Mesothelial cell of epicardium (in vitro differentiated cells): ENCODE measurements at regions not wholly inside any gene's neighbourhood (a gene's known extent, or its start where the extent isn't known, plus 50 kb on each side); places are given as distances from the start of the nearest gene placed in this dataset.

ENCODE experiments used
- DNase-seq, 2 experiments: peaks; one replicate each; pipeline ENCODE4 v3.0.0; 2021; ENCODE audit warnings: low spot score in 2 of 2; ENCODE audit not compliant: unreplicated experiment in 2 of 2
- H3K27ac Mint-ChIP-seq: 2 replicates; pipeline ENCODE4 v1.8.0; 2021; ENCODE audit warnings: mixed read lengths
- H3K27me3 Mint-ChIP-seq: 2 replicates; pipeline ENCODE4 v1.8.0; 2021; ENCODE audit warnings: low read depth, mixed read lengths
- H3K36me3 Mint-ChIP-seq: 2 replicates; pipeline ENCODE4 v1.8.0; 2021; ENCODE audit warnings: mixed read lengths
- H3K4me1 Mint-ChIP-seq: 2 replicates; pipeline ENCODE4 v1.8.0; 2021; ENCODE audit warnings: mixed read lengths
- H3K4me3 Mint-ChIP-seq: 2 replicates; pipeline ENCODE4 v1.8.0; 2021; ENCODE audit warnings: mild to moderate bottlenecking, moderate library complexity, mixed read lengths
- H3K9me3 Mint-ChIP-seq: 2 replicates; pipeline ENCODE4 v1.8.0; 2021; ENCODE audit warnings: mixed read lengths
- TF ChIP-seq, protein P1 (sequence below): fragments of 200-600 bp; sonication (generic); IDR thresholded peaks from one replicate; pipeline ENCODE4 v1.5.0; 2021; ENCODE audit warnings: antibody characterized with exemption; ENCODE audit not compliant: unreplicated experiment

DNA sequence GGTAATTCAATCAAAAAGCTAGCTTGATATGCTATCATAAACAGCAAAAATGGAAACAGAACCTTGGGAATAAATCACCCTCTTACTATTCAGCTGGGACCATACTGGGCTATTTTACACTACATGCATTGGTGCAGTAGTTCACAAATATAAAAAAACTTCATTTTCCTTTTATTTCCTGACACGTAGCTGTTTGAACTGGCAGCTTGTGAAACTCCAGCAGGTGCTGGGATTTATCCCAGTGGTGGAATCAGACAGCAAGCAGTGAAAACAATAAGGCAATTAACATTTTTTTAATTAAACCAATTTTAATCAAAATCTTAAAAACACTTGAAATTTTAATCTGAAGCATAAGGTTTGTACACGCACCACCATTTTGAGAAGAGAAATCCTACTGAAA, 240.4 kb upstream of the IRX5 start:
- no peak overlapping the region for H3K4me3 Mint-ChIP-seq
- no peak overlapping the region for H3K27ac Mint-ChIP-seq
- TF ChIP-seq, protein P1, sequence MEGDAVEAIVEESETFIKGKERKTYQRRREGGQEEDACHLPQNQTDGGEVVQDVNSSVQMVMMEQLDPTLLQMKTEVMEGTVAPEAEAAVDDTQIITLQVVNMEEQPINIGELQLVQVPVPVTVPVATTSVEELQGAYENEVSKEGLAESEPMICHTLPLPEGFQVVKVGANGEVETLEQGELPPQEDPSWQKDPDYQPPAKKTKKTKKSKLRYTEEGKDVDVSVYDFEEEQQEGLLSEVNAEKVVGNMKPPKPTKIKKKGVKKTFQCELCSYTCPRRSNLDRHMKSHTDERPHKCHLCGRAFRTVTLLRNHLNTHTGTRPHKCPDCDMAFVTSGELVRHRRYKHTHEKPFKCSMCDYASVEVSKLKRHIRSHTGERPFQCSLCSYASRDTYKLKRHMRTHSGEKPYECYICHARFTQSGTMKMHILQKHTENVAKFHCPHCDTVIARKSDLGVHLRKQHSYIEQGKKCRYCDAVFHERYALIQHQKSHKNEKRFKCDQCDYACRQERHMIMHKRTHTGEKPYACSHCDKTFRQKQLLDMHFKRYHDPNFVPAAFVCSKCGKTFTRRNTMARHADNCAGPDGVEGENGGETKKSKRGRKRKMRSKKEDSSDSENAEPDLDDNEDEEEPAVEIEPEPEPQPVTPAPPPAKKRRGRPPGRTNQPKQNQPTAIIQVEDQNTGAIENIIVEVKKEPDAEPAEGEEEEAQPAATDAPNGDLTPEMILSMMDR = no peak
- H3K36me3 Mint-ChIP-seq = no peaks in the 10 kb centered on the region
- peaks cover 13% of the 10 kb centered on the region for H3K9me3 Mint-ChIP-seq
- no peak for DNase-seq
- peaks cover 5% of the 10 kb centered on the region for H3K4me1 Mint-ChIP-seq
- peaks cover 21% of the 10 kb centered on the region for H3K27me3 Mint-ChIP-seq

DNA sequence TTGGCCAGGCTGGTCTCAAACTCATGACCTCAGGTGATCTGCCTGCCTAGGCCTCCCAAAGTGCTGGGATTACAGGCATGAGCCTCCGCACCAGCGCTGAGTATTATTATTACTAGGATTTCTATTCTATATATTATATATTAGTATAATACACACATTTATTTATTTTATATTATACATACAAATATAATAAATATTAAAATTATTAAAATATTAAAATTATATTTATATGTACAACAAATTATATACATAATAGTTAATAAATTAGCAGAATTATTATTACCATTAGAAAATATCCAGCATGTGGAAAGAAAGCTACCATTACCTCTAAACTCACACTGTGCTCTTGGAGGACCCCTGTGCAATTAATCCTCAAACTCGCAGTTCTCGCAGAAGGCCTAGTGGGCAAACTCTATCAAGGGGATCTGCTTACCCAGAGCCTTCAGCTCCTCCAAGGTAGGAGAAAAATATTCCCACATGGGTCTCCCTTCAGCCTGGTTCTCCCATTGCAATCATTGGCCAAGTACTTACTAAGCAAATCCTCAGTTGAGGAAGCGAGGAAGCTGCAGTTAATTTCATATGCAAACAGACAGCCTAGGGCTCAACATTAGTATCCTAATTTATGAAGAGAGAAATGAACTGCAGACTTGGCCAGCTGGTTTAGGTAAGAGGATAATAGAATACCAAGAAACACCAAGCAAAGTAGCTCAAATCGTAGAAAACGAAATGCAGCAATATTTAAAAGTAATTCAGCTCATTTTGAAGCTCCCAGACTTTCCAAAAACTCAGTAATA, 241.4 kb upstream of the IRX5 start:
- Mint-ChIP-seq H3K27ac (no peak overlapping the region), H3K36me3 (no peaks in the 10 kb centered on the region), H3K4me3 (no peak overlapping the region), H3K4me1 (peaks cover 5% of the 10 kb centered on the region), H3K27me3 (peaks cover 26% of the 10 kb centered on the region), H3K9me3 (peaks cover 13% of the 10 kb centered on the region)
- TF ChIP-seq, protein P1 = no peak
- DNase-seq = no peak

GRCh38 chr16:54688339-54688738, 242.3 kb upstream of the IRX5 start:
- TF ChIP-seq, protein P1 = no peak
- Mint-ChIP-seq H3K27me3 (peaks cover 33% of the 10 kb centered on the region), H3K27ac (no peak overlapping the region), H3K4me3 (no peak overlapping the region), H3K9me3 (peaks cover 13% of the 10 kb centered on the region), H3K4me1 (peaks cover 5% of the 10 kb centered on the region), H3K36me3 (no peaks in the 10 kb centered on the region)
- DNase-seq = no peak

DNA sequence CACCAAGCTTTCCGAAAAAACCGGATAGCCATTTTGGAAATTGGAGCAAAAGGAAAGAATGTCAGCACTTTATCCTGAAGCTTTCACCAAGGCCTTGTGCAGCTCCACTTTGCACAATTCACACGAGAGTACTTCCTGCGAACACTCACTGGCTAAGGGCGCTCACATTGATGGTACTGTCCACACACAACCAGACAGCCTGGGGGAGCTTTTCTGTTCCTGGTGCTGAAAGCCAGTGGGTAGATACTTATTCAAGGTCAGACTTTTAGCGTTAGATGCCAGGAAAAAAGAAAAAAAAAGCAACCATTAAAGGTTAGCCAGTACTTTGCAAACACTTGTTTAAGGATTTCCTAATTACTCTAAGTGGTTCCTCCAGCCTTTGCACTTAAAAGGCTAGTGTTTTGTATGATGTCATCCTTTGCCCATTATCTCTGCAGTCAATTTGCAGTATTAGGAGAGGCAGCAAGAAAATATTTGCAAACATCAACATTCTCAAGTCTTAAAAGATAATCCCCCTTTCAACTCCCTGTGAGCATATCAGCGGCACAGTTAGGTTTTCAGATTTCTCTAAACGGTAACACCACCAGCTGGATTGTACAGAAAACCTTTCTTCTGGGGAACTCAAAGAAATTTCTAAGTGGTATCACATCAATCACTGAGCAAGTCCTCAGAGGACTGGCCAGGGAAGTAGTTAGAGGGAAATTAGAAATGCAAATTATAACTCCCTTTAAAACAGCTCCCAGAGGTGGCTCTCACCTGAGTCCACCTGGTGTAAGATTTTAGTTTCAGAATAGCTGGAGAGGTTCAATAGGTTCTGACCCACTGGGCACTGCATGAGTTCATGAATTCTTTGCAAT, 243.4 kb upstream of the IRX5 start:
- Mint-ChIP-seq H3K9me3 (peaks cover 9% of the 10 kb centered on the region), H3K36me3 (no peaks in the 10 kb centered on the region), H3K27ac (no peak overlapping the region), H3K4me1 (peaks cover 5% of the 10 kb centered on the region), H3K4me3 (no peak overlapping the region), H3K27me3 (peaks cover 26% of the 10 kb centered on the region)
- DNase-seq = no peak
- TF ChIP-seq, protein P1 = no peak

DNA sequence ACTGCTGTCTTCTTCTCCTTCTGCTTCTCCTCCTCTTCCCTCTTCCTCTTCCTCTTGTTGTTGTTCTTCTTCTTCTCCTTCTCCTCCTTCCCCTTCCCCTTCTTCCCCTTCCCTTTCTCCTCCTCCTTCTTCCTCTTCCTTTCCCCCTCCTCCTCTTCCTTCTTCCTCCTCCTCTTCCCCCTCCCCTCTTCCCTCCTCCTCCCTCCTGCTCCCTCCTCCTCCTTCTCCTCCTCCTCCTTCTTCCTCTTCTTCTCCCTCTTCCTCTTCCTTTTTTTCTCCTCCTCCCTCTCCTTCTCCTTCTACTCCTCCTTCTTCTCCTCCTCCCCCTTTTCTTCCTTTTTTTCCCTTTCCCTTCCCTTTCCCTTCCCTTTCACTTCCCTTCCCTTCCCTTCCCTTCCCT, 245.0 kb upstream of the IRX5 start:
- Mint-ChIP-seq H3K9me3 (peaks cover 9% of the 10 kb centered on the region), H3K27me3 (peaks cover 24% of the 10 kb centered on the region), H3K36me3 (no peaks in the 10 kb centered on the region), H3K27ac (no peak overlapping the region), H3K4me1 (peaks cover 5% of the 10 kb centered on the region), H3K4me3 (no peak overlapping the region)
- TF ChIP-seq, protein P1 = no peak
- DNase-seq = no peak
